RCC 7860 (cell line): ENCODE measurements at regions not wholly inside any gene's neighbourhood (a gene's known extent, or its start where the extent isn't known, plus 50 kb on each side); places are given as distances from the start of the nearest gene placed in this dataset.
"Not testable (repeated sequence)": the region's sequence is repeated elsewhere in the genome, so short reads cannot be mapped to it uniquely, and the experiment has no call there.

Experiments
- DNase-seq: peaks from one replicate; pipeline ENCODE4 v3.0.0-alpha.2; 2015; ENCODE audit warnings: low spot score
- FAIRE-seq: peaks from 2 replicates; lab custom pipeline; 2012; peaks lifted over from hg19 to GRCh38; lab: Jason Lieb, UNC

DNA sequence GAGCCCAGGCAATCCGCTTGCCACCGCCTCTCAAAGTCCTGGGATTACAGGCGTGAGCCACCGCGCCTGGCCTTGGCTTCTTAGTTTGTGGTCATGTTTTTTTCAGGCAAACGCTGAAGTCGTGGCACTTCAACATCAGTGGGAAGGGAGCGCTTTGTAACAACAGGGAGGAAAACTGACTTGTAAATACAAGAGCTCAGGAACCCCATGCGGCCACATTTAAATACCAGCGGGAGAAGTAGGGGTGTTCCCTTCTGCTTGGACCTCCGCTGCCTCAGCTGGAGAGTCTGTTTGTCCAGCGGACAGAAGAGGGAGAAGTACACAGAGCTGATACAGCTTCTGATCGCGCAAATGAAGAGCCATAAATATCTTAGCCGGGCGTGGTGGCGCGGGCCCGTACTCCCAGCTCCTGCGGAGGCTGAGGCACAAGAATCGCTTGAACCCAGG, 108.7 kb upstream of the KMT2C start:
- DNase-seq (no peak), FAIRE-seq (no peak)

DNA sequence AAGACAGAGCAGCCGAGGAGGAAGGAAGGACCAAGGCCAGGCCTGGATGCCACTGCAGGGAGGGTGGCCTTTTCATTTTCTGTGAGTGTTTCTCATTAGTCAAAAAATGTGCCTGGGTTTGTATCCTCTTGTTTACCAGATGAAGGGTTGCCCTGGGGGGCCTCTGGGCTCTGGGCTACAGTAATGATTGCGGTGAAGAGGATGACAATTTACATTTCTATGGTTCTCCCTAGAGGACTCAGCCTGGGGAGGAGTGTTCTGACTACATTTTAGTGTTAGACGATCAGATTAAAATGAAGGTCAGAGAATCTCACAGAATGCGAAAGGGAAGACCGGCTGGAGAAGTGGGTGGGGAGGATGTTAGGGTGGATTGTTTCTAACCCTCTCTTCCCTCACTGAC, 108.0 kb upstream of the KMT2C start:
- no peak for FAIRE-seq
- DNase-seq: no peak

DNA sequence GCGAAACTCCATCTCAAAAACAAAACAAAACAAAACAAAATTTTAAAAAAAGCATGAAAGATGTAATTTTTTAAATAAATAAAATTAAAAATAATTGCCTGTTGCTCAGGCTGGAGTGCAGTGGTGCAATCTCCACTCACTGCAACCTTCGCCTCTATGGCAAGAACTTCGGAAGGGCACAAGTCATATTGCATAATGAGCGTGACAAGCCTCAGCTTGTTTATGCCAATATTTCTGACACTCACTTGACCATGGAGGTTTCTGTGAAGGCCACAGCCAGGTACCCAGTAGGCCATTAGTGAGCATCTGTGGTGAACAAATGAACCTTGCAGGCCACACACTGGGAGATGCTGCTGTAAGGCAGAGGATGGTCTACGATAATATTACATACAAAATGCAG, 106.1 kb upstream of the KMT2C start:
- FAIRE-seq: no peak
- DNase-seq: no peak

DNA sequence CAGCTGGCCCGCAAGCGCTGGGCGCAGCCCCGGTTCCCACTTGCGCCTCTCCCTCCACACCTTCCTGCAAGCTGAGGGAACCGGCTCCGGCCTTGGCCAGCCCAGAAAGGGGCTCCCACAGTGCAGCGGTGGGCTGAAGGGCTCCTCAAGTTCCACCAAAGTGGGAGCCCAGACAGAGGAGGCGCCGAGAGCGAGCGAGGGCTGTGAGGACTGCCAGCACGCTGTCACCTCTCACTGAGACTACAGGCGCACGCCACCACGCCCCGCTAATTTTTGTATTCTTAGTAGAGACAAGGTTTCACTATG, 103.3 kb upstream of the KMT2C start:
- FAIRE-seq, DNase-seq: not testable (repeated sequence)

DNA sequence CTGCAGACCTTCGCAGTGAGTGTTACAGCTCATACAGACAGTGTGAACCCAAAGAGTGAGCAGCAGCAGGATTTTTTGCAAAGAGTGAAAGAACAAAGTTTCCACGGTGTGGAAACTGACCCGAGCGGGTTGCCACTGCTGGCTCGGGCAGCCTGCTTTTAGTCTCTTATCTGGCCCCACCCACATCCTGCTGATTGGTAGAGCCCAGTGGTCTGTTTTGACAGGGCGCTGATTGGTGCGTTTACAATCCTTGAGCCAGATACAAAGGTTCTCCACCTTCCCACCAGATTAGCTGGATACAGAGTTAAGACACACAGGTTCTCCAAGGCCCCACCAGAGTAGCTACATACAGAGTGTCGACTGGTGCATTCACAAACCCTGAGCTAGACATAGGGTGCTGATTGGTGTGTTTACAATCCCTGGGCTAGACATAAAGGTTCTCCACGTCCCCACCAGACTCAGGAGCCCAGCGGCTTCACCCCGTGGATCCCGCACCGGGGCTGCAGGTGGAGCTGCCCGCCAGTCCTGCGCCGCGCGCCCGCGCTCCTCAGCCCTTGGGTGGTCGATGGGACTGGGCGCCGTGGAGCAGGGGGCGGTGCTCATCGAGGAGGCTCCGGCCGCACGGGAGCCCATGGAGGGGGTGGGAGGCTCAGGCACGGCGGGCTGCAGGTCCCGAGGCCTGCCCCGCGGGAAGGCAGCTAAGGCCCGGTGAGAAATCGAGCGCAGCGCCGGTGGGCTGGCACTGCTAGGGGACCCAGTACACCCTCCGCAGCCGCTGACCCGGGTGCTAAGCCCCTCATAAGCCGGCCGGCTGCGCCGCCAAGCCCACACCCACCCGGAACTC, 102.8 kb upstream of the KMT2C start:
- DNase-seq, FAIRE-seq: not testable (repeated sequence)

DNA sequence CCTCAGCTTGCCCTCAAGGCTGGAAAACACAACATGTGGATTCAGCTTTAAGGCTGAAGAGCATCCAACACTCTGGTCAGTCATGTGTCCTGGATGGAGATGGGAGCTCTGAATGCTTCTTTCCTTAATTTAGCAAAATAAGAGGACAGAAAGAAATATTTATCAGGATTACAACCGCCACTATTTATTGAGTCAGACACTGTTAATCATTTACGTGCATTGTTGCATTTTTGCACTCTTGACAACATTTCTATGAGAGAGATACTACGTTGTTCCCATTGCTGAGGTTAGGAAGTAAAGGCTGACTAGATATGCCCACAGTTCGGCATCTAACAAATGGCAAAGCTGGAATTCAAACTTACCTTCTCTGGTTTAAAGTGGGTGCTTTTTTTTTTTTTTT, 101.8 kb upstream of the KMT2C start:
- no peak for FAIRE-seq
- DNase-seq: no peak

DNA sequence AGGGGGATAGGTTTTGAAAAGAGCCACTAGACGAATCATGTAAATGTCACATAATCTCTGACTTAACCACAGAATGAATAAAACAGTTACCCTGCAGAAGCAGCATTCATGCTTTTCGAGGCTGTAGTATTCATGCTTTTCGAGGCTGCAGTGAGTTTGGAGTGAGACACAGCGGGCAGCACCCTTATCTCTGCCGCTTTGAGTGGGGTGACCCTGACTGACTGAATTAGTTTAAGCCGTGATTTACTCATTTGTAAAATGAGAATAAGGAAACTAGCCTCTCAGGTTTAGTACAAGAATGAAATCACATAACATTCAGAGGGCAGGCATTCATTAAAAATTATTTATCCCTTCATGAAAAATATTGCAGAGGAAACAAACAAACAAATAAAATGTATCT, 92.8 kb upstream of the KMT2C start:
- DNase-seq: no peak
- FAIRE-seq: no peak

DNA sequence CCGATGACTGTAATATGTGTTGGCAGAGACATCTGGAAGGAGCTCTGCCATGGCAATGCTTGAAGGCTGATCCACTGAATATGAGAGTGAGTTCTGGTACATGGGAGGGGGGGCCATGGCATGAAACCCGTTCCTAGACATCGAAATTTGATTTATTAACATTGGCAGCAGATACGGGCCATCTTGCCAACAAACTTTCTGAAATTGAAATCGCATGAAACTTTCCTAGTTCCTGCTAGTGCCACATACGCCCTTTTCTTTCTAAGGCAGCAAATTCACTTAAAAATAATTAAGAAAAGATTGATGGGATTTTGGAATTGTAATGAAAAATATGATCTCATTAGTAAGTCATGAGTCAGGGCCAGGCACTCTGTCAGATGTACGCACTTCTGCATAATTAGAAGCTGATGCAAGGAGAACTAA, 91.8 kb upstream of the KMT2C start:
- DNase-seq (no peak), FAIRE-seq (no peak)

DNA sequence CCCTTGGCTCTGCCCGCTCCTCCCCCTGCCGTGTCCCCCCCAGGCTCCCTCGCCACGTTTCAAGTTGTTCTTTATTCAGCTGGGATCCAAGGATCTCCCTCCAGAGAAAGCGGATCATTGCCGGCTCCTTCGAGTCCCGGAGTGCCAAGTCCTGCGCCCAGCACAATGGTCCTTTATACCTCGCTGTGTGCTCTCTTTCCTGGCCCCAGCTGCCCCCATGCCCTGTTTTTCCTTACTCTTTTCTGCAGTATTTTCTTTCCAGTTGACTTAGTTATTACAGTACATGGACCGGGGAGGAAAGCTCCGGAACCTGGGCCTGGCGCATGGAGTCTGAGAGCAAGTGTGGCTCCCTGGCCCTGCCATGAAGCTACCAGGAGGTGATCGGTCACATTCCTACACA, 88.1 kb upstream of the KMT2C start:
- DNase-seq (no peak), FAIRE-seq (no peak)

DNA sequence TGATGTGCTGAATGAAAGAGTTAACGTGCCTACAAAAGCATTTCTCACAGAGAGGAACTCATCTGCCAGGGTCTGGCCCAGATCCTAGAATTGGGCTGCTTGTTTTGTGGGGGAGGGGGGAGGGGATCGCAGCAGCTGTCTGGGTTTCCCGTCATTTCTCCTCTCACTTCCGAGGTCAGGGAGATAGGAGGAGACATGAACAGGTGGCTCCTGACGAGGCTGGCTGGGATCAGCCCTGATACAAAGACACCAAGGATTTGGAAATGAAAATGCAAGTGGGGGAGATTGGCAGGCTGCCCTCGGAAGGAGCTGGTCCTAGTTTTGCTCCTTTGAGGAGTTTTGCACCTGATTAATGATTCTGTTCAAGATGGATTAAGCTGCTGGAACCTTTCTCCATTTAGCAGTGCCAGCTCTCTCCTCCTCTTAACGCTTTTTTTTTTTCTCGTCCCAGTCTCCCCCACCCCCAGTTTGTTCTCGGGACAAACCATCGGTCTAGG, 86.8 kb upstream of the KMT2C start:
- FAIRE-seq: no peak
- DNase-seq: no peak

DNA sequence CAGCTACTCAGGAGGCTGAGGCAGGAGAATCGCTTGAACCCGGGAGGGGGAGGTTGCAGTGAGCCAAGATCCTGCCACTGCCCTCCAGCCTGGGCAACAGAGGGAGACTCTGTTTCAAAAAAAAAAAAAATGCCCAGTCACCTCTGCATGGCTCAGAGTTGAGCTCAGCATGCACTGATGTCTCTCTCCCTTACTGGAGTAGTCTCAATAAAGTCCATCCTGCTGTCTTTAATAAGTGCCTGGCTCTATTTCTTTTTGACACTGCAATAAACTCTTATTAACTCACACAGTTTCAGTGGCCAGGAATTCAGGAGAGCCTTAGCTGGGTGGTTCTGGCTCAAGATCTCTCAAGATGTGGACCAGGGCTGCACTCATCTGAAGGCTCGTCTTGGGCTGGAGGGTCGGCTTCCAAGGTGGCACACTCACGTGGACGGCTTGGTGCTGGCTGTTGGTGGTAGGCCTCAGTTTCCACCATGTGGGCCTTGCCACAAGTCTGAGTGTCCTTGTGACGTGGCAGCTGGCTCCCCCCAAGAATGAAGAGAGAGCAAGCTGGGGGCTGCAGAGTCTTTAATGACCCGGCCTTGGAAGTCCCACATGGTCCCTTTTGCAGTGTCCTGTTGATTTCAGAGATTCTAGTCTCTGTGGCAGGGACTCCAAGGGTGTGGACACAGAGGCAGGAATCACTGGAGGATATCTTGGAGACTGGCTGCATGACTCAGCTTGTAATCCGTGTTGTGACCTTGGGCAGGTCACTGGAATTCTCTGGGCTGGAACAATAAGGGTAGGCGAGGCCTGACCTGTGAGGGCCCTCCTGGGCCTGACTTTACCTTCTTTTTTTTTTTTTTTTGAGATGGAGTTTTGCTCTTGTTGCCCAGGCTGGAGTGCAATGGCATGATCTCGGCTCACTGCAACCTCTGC, 85.9 kb upstream of the KMT2C start:
- FAIRE-seq: peak; percentile 55

DNA sequence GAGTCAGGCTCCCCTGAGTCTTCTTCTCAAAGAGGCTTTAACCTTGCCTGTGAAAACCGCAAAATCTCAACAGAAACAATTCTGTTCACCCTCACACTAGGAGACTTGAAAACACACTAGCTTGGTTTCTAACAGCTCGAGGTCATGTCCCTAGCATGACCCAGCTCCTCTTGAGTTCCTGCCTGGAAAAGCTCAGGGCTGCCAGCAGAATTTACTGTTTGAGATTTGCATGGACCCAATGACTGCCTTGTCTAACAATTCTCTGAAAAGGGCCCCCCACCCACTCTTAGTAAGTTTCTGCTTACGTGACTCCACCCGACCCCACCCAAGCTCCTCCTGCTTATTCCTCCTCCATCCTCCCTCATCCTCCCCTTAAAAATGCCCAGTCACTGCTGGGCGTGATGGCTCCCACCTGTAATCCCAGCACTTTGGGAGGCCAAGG, 85.1 kb upstream of the KMT2C start:
- FAIRE-seq: no peak

More for the DNA sequence above, 85.9 kb upstream of the KMT2C start:
- DNase-seq: peak; percentile 42

DNA sequence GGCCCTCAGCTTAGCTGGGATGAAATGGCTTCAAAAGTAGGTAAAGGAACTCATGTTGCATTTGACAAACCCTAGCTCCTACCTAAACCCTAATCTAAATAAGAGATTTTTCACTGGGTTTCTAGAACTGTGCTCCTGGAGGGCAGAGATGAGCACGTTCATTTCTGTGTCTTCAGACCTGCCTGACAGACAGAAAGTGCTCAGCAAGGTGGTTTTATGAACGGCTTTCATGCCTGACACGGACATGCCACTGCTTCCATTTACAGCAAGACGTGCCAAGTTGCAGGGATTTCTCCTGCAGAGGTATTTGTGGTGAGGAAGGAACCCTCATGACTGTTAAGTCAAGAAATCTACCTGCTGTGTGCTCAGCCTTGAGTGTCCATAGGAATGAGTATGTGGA, 83.5 kb upstream of the KMT2C start:
- DNase-seq: no peak
- no peak for FAIRE-seq

More for the DNA sequence above, 85.1 kb upstream of the KMT2C start:
- DNase-seq: no peak

DNA sequence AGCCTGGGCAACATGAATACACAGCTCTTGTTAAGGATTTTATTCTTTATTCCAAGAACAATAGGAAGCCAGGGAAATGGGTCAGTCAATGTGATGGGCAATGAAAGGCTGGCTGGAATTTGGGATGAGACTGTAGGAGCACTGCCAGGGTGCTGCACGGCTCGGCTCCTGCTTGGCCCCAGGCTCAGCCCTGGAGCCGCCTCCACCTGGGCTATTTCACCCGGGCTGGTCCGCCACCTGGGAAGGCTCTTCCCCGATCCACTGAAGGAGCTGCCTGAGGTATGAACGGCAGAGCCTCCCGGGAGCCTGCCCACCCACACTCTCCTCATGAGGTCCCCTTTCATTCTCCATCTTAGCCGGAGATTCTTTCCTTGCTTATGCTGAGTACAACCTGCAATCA, 80.4 kb upstream of the KMT2C start:
- no peak for FAIRE-seq
- DNase-seq: no peak

DNA sequence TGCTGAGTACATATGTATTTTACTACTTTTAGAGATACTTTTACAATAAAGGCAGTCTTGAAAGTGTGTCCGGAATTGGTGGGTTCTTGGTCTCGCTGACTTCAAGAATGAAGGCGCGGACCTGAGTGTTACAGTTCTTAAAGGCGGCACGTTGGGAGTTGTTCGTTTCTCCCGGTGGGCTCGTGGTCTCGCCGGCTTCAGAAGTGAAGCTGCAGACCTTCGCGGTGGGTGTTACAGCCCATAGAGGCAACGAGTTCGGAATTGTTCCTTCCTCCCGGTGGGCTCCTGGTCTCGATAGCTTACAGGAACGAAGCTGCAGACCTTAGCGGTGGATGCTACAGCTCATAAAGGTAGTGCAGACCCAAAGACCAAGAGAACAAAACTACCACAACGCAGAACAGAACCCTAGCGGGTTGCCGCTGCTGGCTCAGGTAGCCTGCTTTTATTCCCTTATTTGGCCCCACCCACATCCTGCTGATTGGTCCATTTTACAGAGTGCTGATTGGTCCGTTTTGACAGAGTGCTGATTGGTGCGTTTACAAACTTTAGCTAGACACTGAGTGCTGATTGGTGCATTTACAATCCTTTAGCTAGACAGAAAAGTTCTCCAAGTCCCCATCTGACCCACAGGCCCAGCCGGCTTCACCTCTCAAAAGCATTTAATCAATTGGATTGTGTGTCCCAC, 79.6 kb upstream of the KMT2C start:
- not testable (repeated sequence) for DNase-seq, FAIRE-seq

DNA sequence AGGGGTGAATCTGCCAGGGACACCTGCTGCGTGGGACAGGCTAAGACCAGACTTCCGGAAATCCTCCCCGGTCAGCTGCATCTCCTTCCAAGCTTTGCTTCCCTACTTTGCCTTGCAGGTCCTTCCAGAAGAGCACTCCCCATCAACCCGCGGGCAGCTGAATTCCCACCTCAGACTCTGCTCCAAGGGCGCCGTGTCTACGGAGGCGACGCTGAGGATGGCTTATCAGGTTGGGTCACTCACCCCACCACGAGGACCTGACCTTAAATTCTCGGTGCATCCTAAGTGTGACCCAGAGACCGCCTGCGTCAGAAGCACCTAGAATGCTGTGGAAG, 78.9 kb upstream of the KMT2C start:
- DNase-seq (no peak), FAIRE-seq (no peak)

DNA sequence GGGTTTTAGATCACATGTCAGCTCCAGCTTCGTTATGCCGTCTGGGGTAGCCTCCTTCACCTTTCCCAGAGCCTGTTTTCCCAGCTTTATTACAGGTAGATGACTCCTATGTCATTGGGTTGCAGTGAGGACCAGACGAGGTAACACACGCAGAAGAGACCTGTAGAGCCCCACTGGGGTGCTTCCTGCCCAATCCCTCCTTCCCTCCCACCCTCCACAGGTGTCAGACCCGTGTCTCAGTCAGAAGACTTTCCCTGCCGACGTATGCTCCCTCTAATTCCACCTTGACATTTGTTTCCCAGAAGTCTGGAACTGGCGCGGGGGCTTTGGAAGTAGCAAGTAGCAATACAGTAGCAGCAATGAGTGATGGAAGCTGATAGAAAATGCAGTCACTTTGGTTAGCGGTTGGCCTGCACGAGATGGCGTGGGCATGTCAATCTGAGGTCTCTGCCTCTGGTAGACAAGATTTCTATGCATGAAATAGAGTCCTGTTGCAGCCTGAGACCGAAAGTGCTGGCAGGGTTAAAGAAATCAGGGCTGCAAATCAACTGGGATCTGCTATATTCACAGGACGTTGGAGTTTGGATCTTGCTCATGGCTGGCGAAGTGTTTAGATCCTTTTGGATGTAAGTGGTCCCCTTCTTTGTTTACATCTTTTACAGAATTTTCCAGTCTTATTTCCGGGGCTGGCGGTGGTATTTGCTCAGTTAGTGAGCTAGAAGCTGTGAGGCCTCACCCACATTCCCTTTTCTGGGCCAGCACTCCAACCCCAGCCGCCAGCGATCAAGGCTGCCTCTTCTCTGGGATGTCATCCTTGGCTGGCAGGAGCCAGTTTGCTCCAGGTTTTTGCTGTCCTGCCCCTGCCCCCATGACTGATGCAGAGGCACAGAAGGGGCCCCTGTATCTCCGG, 78.3 kb upstream of the KMT2C start:
- FAIRE-seq: no peak
- no peak for DNase-seq

DNA sequence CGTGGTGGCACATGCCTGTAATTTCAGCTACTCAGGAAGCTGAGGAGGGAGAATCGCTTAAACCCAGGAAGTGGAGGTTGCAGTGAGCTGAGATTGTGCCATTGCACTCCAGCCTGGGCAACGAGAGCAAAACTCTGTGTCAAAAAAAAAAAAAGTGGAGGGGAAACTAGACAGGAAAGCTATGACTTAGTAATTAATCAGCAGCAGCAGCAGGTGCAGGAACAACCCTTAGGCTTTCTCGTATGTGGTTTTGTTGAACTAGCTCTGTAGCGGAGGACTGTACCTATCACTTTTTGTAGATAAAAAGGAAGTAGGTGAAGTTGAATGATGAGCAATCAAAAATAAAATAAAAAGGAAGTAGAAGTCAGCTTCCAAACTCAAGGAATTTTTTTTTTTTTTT, 76.9 kb upstream of the KMT2C start:
- no peak for DNase-seq
- no peak for FAIRE-seq

DNA sequence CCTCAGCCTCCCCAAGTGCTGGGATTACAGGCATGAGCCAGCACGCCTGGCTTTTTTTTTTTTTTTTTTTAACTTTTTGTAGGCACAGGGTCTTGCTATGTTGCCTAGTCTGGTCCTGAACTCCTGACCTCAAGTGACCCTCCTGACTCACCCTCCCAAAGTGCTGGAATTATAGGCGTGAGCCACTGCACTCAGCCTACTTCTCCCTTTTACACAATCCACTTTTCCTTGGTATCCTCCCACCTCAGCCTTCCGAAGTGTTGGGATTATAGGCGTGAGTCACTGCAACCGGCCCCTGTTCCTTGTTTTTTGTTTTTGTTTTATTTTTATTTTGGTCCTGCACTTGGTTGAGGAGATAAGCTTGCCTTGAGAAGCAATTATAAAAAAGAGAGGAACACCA, 75.9 kb upstream of the KMT2C start:
- no peak for DNase-seq

DNA sequence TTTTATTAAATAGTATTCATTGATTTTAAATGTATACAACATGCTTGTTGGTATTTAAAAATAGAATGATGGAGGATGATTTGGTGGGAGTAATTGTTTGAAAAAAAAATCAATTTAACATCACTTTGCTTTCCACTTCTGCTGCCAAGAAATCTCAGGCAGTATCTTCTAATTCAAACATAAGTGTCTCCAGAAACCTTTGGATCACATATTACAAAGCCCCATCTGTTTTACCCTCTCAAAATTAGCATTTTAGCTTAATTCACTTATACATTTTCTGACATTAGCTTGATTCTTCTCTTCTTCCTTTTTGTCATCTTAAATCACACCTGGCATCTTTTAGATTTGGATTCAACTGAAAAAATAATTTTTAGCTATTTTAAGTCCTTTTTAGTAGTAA, 72.9 kb upstream of the KMT2C start:
- FAIRE-seq: no peak
- no peak for DNase-seq

More for the DNA sequence above, 75.9 kb upstream of the KMT2C start:
- FAIRE-seq: no peak
